PC-9 (cell line): ENCODE measurements at regions not wholly inside any gene's neighbourhood (a gene's known extent, or its start where the extent isn't known, plus 50 kb on each side); places are given as distances from the start of the nearest gene placed in this dataset.
"Not testable (repeated sequence)": the region's sequence is repeated elsewhere in the genome, so short reads cannot be mapped to it uniquely, and the experiment has no call there.

Source experiments
- CTCF ChIP-seq: fragments of 200-600 bp; sonication (generic); conservative IDR thresholded peaks from 2 replicates; pipeline ENCODE4 v1.6.1; 2017; ENCODE audit warnings: mixed run types, antibody characterized with exemption, mild to moderate bottlenecking, moderate library complexity
- EZH2 ChIP-seq: fragments of 200-600 bp; sonication (generic); IDR thresholded peaks from 2 replicates; pipeline ENCODE4 v1.8.0; 2017; ENCODE audit warnings: antibody characterized with exemption, low read depth

- not testable (repeated sequence) for TF ChIP-seq CTCF, EZH2
These were observed 51.5 kb upstream of the CDYL start for GRCh38 chr6:4724727-4725126.
